GM19397 (cell line): ENCODE measurements at regions not wholly inside any gene's neighbourhood (a gene's known extent, or its start where the extent isn't known, plus 50 kb on each side); places are given as distances from the start of the nearest gene placed in this dataset.

Experiments
- ATAC-seq: cut with Tn5 transposase; IDR thresholded peaks from one replicate; pipeline ENCODE4 v1.9.1; 2021; ENCODE audit warnings: mild to moderate bottlenecking, moderate library complexity; ENCODE audit not compliant: unreplicated experiment

- no peak for ATAC-seq
Observed at GRCh38 chr9:18331808-18332209, 142.1 kb upstream of the ADAMTSL1 start.

DNA sequence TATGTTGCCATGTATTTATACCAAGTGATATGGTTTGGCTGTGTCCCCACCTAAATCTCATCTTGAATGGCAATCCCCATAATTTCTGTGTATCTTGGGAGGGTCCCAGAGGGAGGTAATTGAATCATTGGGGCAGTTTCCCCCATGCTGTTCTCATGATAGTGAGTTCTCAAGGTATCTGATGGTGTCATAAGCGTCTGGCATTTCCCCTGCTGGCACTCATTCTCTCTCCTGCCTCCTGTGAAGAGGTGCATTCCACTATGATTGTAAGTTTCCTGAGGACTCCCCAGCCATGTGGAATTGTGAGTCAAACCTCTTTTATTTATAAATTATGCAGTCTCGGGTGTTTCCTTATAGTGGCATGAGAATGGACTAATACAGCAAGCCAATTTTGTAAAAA lies 140.8 kb upstream of the ADAMTSL1 start:
- no peak for ATAC-seq

GRCh38 chr9:18335825-18336224 lies 138.1 kb upstream of the ADAMTSL1 start:
- no peak for ATAC-seq

GRCh38 chr9:18338042-18338441 lies 135.9 kb upstream of the ADAMTSL1 start:
- ATAC-seq, result no peak

GRCh38 chr9:18343784-18344183 lies 130.2 kb upstream of the ADAMTSL1 start:
- ATAC-seq, result no peak

GRCh38 chr9:18346745-18347144 lies 127.2 kb upstream of the ADAMTSL1 start:
- ATAC-seq, result no peak

GRCh38 chr9:18347386-18348082 lies 126.4 kb upstream of the ADAMTSL1 start:
- no peak for ATAC-seq

- no peak for ATAC-seq
Observed at GRCh38 chr9:18348083-18348475, 125.9 kb upstream of the ADAMTSL1 start.

DNA sequence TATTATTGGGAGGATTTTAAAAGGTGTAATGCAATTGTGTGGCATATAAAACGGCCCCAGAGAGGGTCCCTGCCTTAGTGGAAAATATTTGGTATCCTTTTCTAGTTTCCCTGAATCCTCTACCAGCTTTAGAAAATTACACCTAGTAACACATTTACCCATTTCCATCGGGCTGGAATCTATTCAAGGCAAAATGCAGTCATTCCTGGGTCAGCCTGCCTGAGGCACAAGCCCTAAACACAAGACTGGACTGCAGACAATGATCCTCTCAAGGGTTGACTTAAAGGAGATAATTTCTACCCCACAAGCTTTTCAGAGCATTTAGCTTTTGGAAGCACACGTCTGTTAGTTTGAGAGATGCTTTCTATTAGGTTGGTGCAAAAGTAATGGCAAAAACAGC lies 124.4 kb upstream of the ADAMTSL1 start:
- no peak for ATAC-seq

GRCh38 chr9:18350036-18350435 lies 123.9 kb upstream of the ADAMTSL1 start:
- no peak for ATAC-seq

GRCh38 chr9:18350995-18351595 lies 122.9 kb upstream of the ADAMTSL1 start:
- ATAC-seq, result no peak

DNA sequence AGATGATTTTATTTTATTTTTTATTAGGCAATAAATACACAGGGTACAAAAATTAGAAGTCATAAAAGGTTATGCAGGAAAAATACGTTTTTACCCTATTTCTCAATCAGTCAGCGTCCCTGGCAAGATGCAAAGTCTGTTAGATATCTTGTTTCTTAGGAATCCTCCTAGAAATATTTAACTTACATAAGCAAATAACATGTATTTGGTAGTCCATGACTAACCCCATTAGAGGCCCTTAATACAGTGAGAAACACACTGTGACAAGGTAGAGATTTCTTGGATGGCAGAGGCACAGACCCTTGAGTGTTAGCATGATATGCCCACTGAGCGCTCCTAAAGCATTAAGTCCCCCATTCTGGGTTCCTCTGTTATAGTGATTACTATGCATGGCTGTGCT lies 121.2 kb upstream of the ADAMTSL1 start:
- ATAC-seq, result no peak

DNA sequence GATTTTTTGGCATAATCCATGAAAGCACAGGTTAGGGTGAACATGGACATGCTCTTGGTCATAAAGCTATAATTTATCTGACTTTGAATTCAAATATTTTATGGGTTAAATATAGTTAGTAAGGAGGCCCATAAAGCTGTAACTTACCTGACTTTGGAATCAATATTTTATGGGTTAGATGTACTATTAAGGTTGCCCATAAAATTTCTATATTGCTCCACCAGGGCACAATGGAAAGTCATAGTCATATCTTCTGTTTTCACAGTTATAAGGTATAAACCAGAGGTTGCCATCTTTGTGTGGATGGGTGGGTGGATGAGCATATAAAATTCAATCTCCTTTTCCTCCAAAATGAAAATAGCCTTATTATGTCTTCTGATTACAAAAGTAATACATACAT lies 120.5 kb upstream of the ADAMTSL1 start:
- no peak for ATAC-seq

- no peak for ATAC-seq
Observed at GRCh38 chr9:18357321-18357720, 116.6 kb upstream of the ADAMTSL1 start.

DNA sequence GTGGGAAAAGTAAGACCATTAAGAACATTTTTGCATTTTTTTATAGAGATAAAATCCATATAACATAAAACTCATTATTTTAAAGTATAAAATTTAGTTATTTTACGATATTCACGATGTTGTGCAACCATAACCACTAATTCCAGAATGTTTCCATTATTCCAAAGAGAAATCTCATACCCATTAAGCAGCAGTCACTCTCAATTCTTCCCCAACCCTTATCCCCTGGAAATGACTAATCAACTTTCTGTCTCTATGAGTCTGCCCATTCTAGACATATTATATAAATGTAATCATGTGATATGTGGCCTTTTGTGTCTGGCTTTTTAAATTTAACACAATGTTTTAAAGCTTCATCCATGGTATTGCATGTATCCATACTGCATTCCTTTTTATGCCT lies 115.6 kb upstream of the ADAMTSL1 start:
- no peak for ATAC-seq

DNA sequence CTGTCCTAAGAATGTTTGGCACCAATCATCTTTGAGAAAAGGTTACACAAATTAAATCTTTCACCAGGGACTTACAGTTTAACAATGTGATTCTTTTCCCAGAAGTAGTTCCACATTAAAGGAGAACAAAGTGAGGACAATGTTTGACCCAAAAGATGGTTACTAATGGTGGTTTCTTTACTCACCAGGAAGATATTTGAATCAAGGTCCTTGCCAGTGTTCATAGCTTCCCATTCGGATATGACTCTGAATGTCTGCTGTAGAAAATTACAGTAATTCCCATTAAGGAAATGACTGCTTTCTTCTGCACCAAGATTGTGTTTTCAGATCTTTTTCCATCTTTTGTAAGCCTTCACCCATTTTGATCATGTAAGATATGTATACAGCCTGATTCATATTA lies 114.6 kb upstream of the ADAMTSL1 start:
- ATAC-seq, result no peak

- ATAC-seq, result no peak
Observed at GRCh38 chr9:18360005-18360404, 113.9 kb upstream of the ADAMTSL1 start.

GRCh38 chr9:18361646-18362045 lies 112.3 kb upstream of the ADAMTSL1 start:
- ATAC-seq, result no peak

DNA sequence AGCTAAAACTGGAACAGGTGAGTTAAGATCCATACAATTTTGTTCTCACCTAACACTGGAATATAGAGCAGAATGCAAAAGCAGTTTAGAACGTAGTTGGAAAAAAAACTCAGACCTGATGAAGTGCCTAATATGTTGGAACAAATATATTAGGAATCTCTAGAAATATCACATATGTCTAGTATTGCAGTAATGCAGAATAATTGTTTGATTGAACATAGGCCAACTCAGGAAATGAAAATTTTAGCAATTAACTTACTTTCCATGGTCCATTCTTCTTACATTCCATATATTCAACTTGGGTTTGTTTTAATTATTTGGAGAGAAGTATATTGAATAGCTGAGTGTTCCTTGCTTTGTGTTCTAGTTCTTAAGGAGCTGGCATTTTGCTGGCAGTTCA lies 111.8 kb upstream of the ADAMTSL1 start:
- no peak for ATAC-seq

DNA sequence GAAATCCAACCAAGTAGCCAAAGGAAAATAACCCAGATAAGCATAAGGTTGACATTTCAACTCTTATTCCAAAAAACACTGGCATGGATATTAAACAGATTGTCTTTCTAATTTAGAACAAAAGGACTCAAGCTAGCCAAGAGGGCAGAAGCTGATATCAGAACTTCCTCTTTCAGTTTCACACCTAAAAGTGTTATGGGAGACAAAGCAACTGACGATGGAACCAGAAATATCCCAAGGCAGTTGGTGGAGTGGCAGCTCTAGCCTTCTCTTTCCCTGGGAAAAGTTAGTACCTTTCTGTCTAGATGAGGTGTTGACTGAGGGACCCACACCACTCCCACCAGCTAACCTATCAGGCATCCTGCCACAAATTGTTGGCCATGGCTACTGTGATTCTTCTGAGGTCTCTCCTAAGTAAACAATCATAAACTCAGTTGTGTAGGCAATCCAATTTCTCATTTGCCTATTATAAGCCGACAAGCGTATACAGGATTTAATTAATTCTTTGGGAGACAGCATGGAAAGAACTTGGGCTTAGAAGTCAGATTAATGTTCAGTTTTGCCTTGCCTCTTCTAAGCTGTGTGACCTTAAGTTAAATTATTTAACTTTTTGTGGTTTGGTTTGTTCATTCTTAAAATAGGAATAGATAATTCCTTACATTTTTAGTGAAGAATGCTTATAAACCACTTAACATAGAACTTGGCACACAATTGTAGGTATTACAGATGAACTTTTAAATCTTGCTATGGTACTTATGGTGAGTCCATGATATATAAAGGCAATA lies 110.9 kb upstream of the ADAMTSL1 start:
- no peak for ATAC-seq

DNA sequence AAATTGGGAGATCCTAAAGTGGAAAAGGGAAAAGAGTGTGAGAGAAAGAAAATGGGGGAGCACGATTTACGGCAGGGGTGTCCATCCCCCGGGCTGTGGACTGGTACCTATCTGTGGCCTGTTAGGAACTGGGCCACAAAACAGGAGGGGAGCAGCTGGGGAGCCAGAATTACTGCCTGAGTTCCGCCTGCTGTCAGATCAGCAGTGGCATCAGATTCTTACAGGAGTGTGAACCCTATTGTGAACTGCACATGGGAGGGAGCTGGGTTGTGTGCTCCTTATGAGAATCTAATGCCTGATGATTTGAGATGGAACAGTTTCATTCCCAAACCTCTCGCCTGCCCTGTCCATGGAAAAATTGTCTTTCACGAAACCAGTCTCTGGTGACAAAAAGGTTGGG lies 108.3 kb upstream of the ADAMTSL1 start:
- ATAC-seq, result no peak

DNA sequence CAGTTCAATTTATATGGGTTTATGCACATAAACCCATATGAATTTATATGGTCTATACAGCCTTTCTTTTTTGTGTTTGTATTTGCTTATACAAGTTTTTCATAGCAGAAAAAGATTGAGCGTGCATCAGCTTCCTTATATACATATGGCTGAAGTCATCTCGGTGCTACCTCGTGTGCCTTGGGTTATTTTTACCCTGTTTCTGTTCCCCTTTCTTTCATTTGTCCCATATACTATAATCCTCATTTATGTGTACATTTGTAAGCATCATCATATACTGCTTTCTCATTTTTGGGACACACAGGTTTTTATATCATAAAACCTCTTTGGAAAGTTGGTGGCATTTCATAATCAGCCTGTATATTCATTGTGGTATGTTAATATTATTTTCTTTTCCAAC lies 107.8 kb upstream of the ADAMTSL1 start:
- ATAC-seq, result no peak
